Femur (tissue), 1 donor: ENCODE measurements at regions not wholly inside any gene's neighbourhood (a gene's known extent, or its start where the extent isn't known, plus 50 kb on each side); places are given as distances from the start of the nearest gene placed in this dataset.
"Not testable (repeated sequence)": the region's sequence is repeated elsewhere in the genome, so short reads cannot be mapped to it uniquely, and the experiment has no call there.

Source experiments
- DNase-seq: peaks from one replicate; pipeline ENCODE4 v3.0.0-alpha.2; 2017

DNA sequence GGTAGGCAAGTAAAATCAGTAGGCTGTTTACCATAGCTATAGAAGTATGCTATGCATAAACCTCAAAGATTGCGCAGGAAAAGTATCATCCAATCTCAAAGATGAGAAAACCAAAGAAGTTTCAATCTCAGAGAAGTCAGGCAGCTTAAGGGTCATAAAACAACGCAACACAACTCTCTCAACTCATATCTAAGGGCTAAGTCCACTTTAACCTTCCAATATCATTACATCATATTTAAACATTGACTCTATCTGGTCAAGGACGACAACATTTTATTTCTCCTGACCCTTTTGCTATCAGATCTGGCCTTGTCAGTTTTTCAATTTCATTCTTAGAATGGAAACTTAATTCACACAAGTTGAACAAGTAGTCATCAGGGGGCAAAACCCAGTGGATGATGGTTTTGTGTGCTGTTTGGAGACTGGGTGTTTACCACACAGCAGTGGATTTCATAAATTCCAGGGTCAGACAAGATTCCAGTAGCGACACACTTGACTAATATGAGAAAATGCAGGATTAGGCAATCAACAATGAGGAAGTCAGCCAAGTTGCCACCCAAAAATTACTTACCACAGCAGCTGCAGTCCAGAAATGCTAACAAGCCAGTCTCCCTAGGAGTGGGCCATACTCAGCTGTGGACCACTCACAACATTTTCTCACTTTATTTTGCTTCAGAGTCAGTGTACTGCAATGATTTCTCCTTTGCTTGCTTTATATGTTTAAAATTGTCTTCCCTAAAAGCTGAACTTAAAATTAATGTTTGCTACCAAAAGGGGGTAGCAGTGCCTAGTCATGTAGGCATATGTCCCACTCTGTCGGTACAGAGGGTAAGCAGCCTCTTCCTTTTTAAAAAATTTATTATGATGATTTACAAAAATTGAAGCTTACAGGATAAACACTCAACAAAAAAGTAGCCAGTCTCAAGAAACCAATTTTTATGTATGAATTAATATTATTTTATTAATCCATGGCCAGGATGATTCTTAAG lies 131.9 kb upstream of the NBPF9 start:
- not testable (repeated sequence) for DNase-seq

DNA sequence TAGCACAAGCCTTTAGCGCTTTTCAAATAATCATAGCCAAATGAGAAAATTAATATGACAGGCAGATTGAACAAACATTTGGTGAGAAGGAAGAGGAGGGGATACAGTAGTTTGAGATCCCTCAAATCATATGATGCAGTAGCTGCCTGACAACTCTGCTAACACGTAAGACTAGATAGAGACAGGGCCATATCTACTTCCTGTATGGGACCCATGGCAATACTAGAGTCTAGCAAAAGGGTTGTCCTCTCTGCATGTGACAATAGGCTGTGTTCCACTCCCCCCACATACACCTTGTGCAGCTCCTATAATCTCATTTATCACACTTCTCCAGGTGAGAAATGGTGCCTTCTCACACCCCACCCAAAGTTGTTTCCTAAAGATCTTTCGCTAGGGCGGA lies 134.2 kb upstream of the NBPF9 start:
- DNase-seq: not testable (repeated sequence)

DNA sequence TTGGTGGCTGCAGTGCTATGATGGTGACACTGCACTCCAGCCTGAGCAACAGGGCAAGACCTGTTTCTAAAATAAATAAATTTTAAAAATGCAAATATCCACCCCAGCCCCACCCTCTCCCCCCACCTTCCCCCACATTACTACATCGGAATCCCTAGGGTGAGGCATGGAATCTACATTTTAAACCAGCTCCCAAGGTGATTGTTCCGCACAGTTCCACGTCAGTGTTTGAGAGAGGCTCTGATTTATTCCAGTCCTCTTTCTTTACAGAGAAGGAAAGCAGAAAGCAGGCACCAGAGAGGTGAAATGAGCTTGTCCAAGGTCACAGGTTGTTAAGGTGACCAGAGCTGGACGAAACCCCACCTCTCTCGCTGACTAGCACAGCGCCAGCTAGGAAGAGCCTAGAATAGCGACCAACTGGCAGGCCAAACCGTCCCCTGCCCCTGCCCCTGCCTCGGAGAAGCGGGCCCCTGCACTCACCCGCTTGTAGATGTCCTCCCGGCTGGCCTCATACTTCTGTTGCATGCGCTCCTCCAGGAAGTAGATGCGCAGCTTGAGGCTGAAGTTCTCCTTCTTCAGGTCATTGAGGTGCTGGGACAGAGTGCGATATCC lies 136.7 kb upstream of the NBPF9 start:
- not testable (repeated sequence) for DNase-seq

DNA sequence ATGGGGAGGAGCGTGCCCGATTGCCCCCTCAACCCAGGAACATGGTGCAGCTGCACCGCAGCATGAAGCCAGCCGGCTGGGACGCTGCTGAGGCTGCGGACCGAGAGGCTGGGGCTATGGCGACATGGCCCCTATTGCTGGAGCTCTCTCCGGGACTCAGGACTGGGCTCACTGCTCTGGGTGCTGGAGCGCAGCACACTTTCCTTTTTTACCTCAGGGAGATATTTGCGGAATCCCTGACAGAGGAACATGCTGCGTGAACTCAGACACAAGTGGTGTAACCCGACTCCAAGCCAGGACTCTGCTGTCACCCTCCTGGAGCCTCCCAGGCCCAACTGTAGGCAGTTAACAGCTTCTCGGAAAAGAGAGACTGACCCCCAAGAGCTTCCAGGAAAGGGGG lies 137.2 kb upstream of the NBPF9 start:
- DNase-seq: not testable (repeated sequence)

DNA sequence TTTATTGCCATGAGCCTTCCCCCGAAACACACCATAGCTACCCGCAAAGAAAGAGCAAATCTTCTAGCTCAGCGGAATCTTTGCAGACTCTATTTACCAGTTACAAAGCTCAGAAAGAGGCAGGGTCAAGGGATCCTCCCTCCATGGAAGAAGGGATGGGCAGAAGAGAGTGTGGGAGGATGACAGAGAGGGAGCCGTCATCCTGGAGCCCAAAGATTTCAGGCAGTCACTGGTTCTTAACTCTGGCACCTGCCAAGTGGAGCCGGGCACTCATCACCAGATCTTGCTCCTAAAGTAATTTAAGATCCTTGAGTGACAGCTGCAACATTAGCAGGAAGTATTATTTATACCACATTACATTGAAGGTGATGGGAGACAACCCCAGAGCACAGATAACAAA lies 137.9 kb upstream of the NBPF9 start:
- DNase-seq: not testable (repeated sequence)

DNA sequence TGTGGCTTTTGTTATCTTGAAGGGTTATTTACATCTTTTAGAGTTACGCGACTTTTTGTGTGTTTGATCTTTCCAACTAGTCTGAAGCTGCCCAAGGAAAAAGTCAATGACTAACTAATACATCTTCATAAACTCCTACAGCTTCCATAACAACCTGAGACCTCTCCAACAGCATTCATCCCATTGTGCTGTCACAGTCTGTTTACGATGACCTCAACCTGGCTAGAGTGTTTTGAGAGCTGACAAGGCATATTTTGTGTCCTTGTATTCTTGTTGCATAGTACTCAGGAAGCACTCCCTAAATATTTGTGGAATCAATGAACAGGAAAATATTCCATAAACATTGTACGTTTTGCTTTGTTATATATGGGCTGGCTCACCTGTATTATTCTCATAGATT lies 140.2 kb upstream of the NBPF9 start:
- DNase-seq: not testable (repeated sequence)

DNA sequence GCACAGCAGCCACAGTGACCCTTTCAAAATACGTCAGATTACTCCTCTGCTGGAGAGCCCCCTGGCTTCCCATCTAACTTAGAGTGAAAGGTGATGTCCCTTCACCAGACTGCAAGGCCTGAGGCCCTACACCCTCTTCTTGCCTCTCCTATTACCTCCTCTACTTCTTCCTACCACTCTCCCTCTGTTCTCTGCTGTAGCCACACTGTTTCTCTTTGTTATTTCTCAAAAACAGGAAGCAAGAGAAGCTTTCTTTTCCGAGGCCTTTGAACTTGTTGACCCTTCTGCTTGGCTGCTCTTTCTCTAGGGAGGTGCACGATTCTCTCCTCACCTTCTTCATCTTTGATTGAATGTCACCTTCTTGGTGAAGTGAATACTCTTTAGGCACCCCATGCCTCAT lies 141.3 kb upstream of the NBPF9 start:
- not testable (repeated sequence) for DNase-seq

DNA sequence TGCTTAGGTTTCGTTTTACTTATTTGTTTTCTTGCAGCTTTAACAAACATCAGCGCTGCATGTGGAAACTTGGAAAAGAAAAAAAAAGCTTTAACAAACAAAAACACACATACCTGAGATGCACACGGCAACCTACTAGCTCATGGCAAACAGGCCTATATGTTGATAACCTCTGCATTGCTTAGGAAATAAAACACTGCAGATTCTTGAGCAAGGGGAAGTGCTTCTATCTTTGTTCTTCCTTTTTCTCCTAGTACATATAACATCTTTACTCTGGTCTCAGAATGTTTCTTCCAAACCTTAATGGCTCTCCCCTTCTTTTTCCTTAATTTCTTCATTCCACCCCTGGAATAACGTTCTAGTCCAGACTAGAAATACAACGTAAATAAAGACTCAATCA lies 142.9 kb upstream of the NBPF9 start:
- DNase-seq: not testable (repeated sequence)

DNA sequence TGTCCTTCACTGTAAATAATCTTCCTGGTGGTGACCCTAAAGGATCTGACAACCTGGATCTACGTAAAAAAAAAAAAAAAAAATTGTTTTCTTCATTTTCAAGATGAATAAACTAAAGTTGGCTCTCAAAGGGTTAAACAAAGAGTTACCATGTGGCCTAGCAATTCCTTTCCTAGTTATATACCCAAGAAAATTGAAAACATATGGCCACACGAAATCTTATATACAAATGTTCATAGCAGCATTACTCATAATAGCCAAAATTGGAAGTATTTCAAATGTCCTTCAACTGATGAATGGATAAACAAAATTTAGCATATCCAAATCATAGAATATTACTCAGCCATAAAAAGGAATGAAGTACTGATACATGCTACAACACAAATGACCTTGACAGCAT lies 145.3 kb upstream of the NBPF9 start:
- not testable (repeated sequence) for DNase-seq

DNA sequence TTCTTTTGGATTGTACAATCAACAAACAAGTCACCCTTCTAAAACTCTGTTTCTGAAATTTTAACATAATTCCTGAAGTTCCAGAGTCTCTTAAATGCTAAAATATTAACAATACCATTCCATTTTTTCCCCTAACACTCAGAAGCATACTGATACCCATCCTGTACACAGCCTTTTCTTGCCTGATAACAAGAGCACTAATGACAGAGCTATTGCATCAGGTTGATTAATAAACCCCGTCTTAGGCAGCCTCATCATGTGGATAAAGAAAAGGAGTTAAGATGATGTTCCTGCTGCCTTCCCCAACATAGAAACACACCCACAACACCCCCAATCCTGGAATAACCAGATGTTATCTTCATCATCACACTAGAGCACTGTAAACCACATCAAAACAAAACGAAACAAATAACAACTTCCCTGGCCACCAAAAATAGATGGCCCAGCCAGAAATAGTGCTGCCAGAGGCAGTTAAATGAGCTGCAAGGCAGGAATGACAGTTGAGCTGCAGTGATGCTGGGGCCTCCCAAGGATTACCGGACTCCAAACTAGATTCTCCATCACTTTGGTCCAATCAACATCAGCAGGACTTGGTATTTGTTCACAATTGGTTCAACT lies 146.6 kb upstream of the NBPF9 start:
- DNase-seq: not testable (repeated sequence)

DNA sequence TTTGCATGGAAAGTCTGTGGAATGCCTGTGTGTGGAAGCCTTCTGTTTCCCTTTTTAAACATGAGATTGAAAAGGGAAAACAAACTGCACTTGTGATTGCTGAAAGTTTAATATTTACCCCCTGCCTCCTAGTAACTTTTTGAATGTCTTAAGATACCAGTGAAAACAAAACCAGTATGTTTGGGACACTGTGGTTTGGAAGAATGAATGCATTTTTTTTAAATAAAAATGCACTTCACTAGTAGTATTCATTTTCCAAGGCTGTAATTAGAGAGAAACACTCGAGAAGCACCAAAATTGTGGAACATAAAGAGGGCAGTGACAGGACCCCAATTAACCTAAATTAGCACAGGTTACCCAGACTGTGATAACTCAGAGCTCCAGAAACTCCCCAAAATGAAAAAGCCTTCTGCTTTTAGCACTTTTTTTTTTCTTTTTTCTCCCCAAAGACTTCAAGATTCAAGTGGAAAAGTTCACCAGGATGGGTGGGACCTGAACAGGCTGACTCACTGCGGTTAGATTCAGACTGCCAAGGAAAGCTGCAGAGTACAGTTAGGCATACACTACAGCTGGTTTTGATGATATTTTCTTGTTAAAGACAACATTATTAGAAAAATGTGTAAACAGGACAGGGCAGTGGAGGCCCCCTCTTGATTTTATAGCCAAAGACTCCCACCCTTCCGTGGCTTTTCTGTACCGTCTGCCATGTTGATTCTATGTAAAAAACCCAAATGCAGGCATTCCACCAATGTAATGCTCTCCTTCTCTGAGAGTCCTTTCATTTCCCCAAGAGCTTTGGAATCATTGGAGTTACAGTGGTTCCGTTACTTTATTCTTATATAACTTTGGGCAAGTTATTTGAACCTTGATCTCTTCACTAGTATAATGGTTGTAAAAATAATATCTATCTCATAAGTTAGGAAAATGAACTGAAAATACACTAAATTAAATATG lies 151.8 kb upstream of the NBPF9 start:
- not testable (repeated sequence) for DNase-seq

DNA sequence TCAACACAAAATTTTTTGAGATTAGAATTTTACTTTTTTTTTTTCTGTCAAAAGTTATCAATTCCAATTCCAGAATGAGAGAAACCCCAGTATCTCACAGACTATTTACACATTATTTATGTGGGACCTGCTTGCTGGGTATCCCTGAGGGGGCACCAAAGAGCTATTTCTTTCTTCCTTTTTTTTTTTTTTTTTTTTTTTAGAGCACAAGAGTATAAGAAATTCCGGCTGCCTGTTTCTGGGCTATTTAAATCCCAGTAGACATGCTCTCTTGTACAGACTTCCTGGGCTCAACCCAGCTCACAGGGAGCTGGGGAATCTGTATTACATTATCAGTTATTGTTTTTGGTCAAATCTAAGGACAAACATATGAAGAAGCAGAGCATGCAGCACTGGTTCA lies 156.9 kb upstream of the NBPF9 start:
- DNase-seq: not testable (repeated sequence)

DNA sequence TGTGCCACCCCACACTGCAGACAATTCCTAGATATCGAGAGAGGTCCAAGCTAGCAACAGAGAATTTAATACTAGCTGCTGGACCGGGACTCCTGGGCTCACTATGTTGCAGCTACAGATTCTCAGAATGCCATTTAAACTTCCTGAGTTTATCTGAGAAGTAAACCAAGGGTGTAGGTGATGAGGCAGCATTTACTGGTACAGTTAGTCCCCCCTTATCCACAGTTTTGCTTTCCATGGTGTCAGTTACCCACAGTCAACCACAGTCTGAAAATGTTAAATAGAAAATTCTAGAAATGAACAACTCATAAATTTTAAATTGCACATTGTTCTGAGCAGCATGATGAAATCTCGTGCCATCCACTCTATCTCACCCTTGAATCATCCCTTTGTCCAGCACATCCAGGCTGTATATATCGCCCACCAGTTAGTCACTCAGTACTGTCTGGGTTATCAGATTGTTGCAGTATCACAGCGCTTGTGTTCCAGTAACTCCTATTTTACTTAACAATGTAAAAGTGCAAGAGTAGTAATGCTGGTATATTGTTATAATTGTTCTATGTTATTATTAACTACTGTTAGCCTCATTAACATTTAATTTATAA lies 157.5 kb upstream of the NBPF9 start:
- DNase-seq: not testable (repeated sequence)

DNA sequence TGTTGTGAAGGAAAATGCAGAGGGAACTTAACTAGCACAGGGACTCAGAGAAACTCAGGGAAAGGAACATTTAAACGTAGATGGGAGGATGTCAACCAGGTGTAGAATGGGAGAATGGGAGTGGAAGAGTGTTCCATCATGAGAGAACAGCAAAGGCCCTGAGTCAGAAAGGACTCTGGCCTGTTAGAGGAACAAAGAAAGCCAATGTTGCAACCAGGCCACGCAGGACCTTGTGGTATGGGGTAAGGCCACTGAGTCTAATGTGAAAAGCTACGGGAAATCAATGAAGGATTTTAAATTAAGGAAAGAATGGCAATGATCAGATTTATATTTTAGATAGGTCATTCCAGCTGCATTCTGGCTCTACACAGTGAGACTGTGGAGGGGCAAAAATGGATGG lies 163.9 kb upstream of the NBPF9 start:
- not testable (repeated sequence) for DNase-seq

DNA sequence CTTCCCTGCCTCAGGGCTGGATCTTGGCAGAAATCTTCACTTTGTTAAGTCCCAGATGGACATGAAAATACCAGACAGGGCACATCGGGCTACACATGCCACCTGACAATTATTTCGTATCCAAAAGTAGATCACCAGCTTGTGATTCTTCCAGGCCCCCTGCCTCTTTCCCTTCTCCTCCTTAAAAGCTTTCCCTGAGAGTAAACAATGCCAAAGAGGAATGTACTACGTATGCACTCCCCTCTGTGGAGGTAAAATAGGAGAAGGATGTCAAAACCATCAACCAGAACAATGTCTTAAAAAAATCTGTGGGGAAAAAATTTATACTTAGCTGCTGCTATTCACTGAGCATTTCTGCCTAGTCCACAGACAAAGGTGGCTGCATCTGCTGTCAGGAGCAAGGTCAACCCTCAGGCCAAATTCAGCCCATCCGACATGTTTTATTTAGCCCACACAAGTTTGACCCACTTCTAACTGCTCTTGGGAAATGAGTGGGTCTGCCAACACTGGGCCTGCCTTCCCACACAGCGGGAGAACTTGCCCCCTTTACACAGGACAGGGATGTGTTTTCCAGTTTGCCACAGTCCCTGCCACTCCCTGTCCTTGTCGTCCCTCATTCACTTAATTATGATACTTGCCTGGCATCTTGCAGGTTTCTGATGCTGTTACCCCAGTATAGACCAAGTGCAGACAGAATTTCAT lies 165.8 kb upstream of the NBPF9 start:
- not testable (repeated sequence) for DNase-seq

DNA sequence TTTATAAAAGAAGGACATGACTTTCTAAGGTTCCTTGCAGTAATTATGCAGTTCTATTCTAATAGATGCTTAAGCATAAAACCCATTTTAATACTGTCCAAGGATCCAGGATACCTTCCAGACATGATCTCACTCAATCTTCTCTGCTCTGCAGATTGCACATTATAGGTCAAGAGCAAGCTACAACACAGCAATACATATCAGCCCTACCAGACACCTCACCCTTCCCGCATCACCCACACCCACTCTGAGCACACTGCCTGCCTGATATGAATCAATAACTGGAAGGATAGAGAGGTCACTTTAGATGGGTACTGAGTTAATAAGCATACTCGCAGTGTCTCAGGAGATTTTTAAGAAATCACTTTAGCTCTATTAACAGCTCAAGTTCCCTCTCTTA lies 166.5 kb upstream of the NBPF9 start:
- not testable (repeated sequence) for DNase-seq

DNA sequence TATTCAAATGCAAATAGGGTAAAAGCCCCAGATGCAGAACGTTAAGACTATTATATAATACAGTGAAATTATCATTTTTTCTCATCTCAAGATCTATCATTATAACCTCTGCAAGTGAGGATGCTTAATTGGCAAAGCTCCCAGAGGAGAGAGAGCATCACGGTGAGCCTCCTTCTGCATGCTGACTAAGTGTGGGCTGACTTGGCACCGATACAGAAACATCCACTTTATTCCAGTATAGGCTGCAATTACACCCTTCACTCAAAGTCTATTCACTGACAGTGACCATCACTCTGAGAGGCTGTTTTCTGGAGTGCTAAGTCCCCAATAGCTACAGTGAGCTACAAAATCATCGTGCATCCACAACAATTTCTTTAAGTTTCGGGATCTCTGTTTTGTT lies 171.1 kb upstream of the NBPF9 start:
- DNase-seq: not testable (repeated sequence)

DNA sequence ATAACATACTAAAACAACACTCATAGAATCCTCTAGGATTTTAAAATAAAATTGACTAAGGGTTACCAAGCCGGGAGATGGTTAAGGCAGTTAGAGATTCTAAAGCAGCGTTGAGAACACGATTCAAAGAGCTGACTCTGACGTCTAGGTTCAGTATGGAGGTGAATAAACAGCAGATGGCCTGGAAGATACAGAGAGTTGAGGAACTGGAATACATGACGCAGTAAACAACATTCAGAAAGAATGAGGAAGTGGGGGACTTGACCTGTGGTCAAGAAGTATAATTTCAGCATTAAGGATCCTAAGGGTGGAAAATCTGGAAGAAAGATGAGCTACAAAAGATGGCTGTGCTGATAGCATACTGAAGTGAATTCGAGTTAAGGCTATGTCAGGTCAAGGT lies 172.5 kb upstream of the NBPF9 start:
- DNase-seq: not testable (repeated sequence)

DNA sequence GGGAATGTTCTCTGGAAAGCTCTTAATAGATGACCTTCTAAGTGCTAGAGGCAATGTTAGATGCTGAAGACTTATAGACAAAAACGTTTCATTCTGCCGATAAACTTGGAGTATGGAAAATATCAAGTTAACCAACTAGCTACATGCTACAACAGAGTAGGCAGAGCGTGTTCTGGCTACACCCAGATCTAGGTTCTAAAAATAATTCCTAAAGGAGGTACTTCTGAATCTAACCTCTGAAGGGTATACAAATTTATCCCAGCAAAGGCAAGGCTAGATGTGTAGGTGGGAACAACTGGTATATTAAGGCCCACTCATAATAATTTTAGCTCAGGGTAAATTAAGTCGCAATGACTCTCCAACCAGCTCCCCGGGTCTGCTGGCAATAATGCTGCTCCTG lies 173.1 kb upstream of the NBPF9 start:
- DNase-seq: not testable (repeated sequence)

DNA sequence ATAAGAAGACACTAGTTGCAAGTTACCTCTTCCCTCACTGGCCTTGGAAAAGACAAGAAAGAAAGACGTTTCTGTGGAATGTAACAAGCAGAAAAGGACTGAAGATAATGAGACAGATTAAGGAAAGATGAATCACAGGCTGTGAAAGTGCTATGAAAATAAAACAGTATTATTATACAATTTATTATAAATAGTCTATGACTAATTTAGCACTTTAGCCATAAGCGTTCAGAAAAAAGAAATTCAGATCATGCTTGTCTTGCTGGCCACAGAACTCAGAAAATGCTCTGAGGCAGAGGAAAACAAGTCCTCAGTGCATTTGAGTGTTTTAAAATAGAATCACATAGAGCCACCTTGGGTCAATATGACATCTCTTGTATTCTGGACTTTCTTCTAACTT lies 174.8 kb upstream of the NBPF9 start:
- DNase-seq: not testable (repeated sequence)

DNA sequence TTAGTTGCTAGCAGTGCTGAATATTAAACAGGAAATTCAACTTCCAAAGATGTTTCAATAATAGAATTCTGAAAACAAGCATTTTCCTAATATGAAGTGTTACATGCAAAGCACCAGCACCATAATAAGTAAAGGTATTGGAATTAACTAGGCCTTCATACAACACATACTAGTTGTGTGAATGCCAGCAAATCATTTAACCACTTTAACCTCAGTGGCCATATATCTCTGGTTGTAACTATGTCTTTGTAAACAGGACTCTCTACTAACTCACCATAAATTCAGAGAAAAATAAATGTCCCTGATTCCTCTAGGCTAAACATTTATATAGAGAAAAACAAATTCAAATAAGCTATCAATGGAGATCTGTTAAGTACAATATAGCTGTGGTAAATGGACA lies 175.7 kb upstream of the NBPF9 start:
- DNase-seq: not testable (repeated sequence)
